ENCODE measurements at regions not wholly inside any gene's neighbourhood (a gene's known extent, or its start where the extent isn't known, plus 50 kb on each side); places are given as distances from the start of the nearest gene placed in this dataset.

GRCh38 chr2:31736695-31737454, 156.1 kb upstream of the SRD5A2 start:
- DNase-seq (ENCODE audit: insufficient read length, low spot score) (no peak), FAIRE-seq (no peak)
- TF ChIP-seq POU2F2 (IDR thresholded peaks at IDR 0.05; ENCODE audit: low read depth, low read length) (no peak), PAX5 (IDR thresholded peaks at IDR 0.05; ENCODE audit: insufficient read depth, low read length, severe bottlenecking) (no peak), SPI1 (IDR thresholded peaks at IDR 0.05; ENCODE audit: low read depth, low read length) (no peak), POLR2AphosphoS5 (IDR thresholded peaks at IDR 0.05; ENCODE audit: low read depth, low read length) (no peak), TAF1 (IDR thresholded peaks at IDR 0.05; ENCODE audit: low read depth, low read length) (no peak), POLR2A (IDR thresholded peaks at IDR 0.05; ENCODE audit: low read depth, low read length) (no peak)

DNA sequence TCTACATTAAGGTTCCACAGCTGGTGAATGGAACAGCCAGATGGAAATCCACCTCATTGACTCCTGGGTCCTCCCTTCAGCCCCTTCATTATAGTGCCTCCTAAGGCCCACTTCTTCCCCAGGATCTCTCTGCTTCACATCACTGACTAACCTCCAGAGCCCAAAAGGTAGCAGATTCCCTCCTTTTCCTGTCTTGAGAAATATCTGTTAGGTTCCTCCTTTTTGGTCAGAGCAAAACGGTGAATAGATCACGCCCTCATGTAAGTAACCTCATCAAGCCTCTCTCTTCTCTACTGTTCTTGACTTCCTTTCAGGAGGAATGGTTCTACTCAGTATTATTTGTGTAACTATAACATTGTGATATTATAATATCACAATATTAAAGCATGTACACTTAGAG, 155.0 kb upstream of the SRD5A2 start:
- no peak for FAIRE-seq

DNA sequence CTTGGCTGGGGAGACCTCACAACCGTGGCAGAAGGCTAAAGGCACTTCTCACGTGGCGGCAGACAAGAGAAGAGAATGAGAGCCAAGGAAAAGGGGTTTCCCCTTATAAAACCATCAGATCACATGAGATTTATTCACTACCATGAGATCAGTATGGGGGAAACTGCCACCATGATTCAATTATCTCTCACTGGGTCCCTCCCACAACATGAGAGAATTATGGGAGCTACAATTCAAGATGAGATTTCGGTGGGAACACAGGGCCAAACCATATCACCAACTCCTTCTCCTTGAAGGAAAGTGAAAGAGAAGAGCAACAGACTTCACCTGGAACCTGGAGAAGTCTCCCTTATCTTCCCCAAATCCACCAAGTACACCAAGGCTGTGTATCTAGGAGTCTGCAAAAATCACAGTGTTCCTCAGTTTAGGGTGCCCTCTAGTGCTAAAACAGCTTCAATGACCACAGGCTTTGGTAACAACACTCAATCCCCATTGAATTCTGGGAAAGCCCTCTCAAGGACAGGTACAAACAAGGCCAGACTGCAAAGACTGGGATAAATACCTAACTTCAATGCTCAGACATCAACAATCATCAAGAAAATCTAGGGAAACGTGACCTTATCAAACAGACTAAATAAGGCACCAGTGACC, 148.8 kb upstream of the SRD5A2 start:
- FAIRE-seq (peak; percentile 52), DNase-seq (ENCODE audit: insufficient read length, low spot score) (peak; percentile 3)
- no peak for TF ChIP-seq POLR2AphosphoS5 (IDR thresholded peaks at IDR 0.05; ENCODE audit: low read depth, low read length)
- no peak for TF ChIP-seq TAF1 (IDR thresholded peaks at IDR 0.05; ENCODE audit: low read depth, low read length)
- no peak for TF ChIP-seq PAX5 (IDR thresholded peaks at IDR 0.05; ENCODE audit: insufficient read depth, low read length, severe bottlenecking)
- no peak for TF ChIP-seq POU2F2 (IDR thresholded peaks at IDR 0.05; ENCODE audit: low read depth, low read length)
- TF ChIP-seq POLR2A (IDR thresholded peaks at IDR 0.05; ENCODE audit: low read depth, low read length) = no peak
- no peak for TF ChIP-seq SPI1 (IDR thresholded peaks at IDR 0.05; ENCODE audit: low read depth, low read length)

More for the DNA sequence above, 155.0 kb upstream of the SRD5A2 start:
- no peak for TF ChIP-seq POLR2A (IDR thresholded peaks at IDR 0.05; ENCODE audit: low read depth, low read length)
- no peak for TF ChIP-seq TAF1 (IDR thresholded peaks at IDR 0.05; ENCODE audit: low read depth, low read length)
- no peak for TF ChIP-seq PAX5 (IDR thresholded peaks at IDR 0.05; ENCODE audit: insufficient read depth, low read length, severe bottlenecking)
- TF ChIP-seq POU2F2 (IDR thresholded peaks at IDR 0.05; ENCODE audit: low read depth, low read length) = no peak
- TF ChIP-seq POLR2AphosphoS5 (IDR thresholded peaks at IDR 0.05; ENCODE audit: low read depth, low read length) = no peak
- no peak for TF ChIP-seq SPI1 (IDR thresholded peaks at IDR 0.05; ENCODE audit: low read depth, low read length)
- DNase-seq (ENCODE audit: insufficient read length, low spot score) = no peak

DNA sequence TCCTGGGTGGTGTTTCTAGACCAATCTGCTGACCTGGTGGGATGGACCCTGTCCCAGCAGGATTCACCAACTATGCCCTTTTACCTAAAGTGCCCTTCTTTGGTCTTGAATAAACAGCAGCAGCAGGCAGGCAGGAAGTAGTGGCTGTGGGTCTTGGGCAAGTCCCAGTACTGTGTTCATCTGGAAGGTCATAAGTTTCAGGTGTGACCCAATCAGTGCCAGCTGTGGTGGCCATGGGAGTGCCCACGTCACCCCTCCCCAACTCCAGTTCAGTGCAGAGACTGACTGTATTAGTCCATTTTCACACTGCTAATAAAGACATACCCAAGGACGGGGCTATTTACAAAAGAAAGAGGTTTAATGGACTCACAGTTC, 148.3 kb upstream of the SRD5A2 start:
- FAIRE-seq = no peak
- DNase-seq (ENCODE audit: insufficient read length, low spot score) = no peak
- TF ChIP-seq PAX5 (IDR thresholded peaks at IDR 0.05; ENCODE audit: insufficient read depth, low read length, severe bottlenecking) = no peak
- TF ChIP-seq SPI1 (IDR thresholded peaks at IDR 0.05; ENCODE audit: low read depth, low read length) = no peak
- no peak for TF ChIP-seq POLR2AphosphoS5 (IDR thresholded peaks at IDR 0.05; ENCODE audit: low read depth, low read length)
- TF ChIP-seq TAF1 (IDR thresholded peaks at IDR 0.05; ENCODE audit: low read depth, low read length) = no peak
- no peak for TF ChIP-seq POLR2A (IDR thresholded peaks at IDR 0.05; ENCODE audit: low read depth, low read length)
- no peak for TF ChIP-seq POU2F2 (IDR thresholded peaks at IDR 0.05; ENCODE audit: low read depth, low read length)

DNA sequence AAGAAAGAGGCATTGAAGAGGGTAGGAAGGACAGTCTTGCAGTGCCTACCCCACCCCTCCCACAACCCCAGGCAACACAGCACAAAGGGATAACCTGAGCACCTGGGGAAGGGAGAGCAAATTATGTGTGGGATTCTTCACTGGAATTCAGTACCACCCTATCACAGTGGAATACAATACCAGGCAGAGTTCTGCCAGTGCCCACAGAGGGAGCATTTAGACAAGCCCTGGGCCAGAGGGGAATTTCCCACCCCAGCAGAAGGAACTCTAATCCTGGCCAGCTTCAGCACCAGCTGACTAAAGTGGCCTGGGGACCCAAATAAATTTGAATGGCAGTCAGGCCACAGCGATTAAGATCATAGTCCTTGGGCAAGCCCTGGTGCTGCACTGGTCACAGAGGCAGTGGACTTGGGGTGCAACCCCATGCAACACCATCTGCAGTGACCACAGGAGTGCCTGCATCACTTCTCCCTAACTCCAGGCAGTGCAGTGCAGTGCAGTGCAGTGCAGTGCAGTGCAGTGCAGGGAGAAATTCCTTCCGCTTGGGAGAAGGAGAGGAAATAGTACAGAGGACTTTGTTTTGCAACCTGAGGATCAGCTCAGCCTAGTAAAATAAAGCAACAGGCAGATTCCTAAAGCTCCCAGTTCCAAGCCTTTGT, 147.8 kb upstream of the SRD5A2 start:
- DNase-seq (ENCODE audit: insufficient read length, low spot score) (no peak), FAIRE-seq (no peak)
- no peak for TF ChIP-seq TAF1 (IDR thresholded peaks at IDR 0.05; ENCODE audit: low read depth, low read length)
- no peak for TF ChIP-seq POLR2AphosphoS5 (IDR thresholded peaks at IDR 0.05; ENCODE audit: low read depth, low read length)
- no peak for TF ChIP-seq POU2F2 (IDR thresholded peaks at IDR 0.05; ENCODE audit: low read depth, low read length)
- no peak for TF ChIP-seq SPI1 (IDR thresholded peaks at IDR 0.05; ENCODE audit: low read depth, low read length)

DNA sequence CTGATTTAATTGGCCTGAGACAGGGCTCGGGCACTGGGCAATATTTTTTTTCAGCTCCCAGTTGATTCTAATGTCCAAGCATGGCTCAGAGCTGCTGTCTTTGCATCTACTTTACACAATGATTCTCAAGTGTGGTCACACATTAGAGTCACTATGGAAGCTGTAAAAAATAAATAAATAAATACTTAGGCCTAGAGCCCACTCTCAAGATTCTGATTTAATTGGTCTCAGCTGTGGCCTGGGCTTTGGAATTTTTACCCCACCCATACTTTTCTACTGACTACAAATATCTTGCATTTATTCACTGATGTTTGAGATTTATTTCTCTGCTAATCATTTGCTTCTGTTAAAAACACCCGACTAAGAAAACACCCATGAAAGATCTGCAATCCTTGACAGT, 145.7 kb upstream of the SRD5A2 start:
- TF ChIP-seq POLR2A (IDR thresholded peaks at IDR 0.05; ENCODE audit: low read depth, low read length) = no peak

DNA sequence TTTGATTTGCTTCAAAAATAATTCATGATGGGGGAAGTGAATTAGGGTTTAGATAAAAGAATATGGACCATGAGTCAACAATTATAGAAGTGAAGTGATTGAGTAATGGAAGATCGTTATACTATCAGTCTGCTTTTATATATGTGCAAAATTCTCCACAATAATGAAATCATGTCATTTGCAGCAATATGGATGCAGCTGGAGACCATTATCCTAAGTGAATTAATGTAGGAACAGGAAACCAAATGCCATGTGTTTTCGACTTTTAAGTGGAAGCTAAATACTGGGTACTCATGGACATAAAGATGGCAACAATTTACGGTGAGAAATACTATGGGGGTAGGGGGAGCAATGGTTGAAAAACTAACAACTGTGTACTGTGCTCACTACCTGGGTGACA, 144.7 kb upstream of the SRD5A2 start:
- FAIRE-seq (no peak), DNase-seq (ENCODE audit: insufficient read length, low spot score) (no peak)

More for the DNA sequence above, 145.7 kb upstream of the SRD5A2 start:
- FAIRE-seq (no peak), DNase-seq (ENCODE audit: insufficient read length, low spot score) (no peak)

GRCh38 chr2:31711737-31712136, 131.0 kb upstream of the SRD5A2 start:
- TF ChIP-seq POLR2A (IDR thresholded peaks at IDR 0.05; ENCODE audit: low read depth, low read length) = no peak
- TF ChIP-seq TAF1 (IDR thresholded peaks at IDR 0.05; ENCODE audit: low read depth, low read length) = no peak
- no peak for TF ChIP-seq POU2F2 (IDR thresholded peaks at IDR 0.05; ENCODE audit: low read depth, low read length)
- TF ChIP-seq POLR2AphosphoS5 (IDR thresholded peaks at IDR 0.05; ENCODE audit: low read depth, low read length) = no peak
- TF ChIP-seq PAX5 (IDR thresholded peaks at IDR 0.05; ENCODE audit: insufficient read depth, low read length, severe bottlenecking) = no peak
- TF ChIP-seq SPI1 (IDR thresholded peaks at IDR 0.05; ENCODE audit: low read depth, low read length) = no peak
- DNase-seq (ENCODE audit: insufficient read length, low spot score) (no peak), FAIRE-seq (no peak)

More for the DNA sequence above, 144.7 kb upstream of the SRD5A2 start:
- TF ChIP-seq POLR2AphosphoS5 (IDR thresholded peaks at IDR 0.05; ENCODE audit: low read depth, low read length) = no peak
- no peak for TF ChIP-seq TAF1 (IDR thresholded peaks at IDR 0.05; ENCODE audit: low read depth, low read length)
- TF ChIP-seq POU2F2 (IDR thresholded peaks at IDR 0.05; ENCODE audit: low read depth, low read length) = no peak
- no peak for TF ChIP-seq SPI1 (IDR thresholded peaks at IDR 0.05; ENCODE audit: low read depth, low read length)
- no peak for TF ChIP-seq PAX5 (IDR thresholded peaks at IDR 0.05; ENCODE audit: insufficient read depth, low read length, severe bottlenecking)
- TF ChIP-seq POLR2A (IDR thresholded peaks at IDR 0.05; ENCODE audit: low read depth, low read length) = no peak

DNA sequence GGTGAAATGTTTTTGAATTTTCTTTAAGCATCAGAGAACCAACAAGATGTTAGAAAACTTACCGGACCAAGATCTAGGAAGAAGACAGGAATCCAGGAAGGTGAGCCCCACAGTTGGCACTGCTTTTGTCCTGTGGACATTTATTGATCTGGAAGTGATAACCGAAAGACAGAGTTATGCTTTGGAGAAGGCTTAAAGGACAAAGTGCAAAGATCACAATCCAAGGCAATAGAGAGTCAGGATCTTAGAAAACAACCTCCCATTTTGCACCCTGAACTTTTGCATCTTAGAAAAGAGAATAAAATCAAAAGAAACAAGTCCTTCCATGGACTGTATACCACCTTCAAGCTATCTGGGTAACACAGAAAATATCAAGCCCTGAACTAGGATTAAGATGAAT, 129.4 kb upstream of the SRD5A2 start:
- DNase-seq (ENCODE audit: insufficient read length, low spot score) = no peak
- TF ChIP-seq PAX5 (IDR thresholded peaks at IDR 0.05; ENCODE audit: insufficient read depth, low read length, severe bottlenecking) = no peak
- TF ChIP-seq POLR2A (IDR thresholded peaks at IDR 0.05; ENCODE audit: low read depth, low read length) = no peak
- no peak for TF ChIP-seq TAF1 (IDR thresholded peaks at IDR 0.05; ENCODE audit: low read depth, low read length)
- no peak for TF ChIP-seq POLR2AphosphoS5 (IDR thresholded peaks at IDR 0.05; ENCODE audit: low read depth, low read length)
- no peak for TF ChIP-seq SPI1 (IDR thresholded peaks at IDR 0.05; ENCODE audit: low read depth, low read length)
- FAIRE-seq = no peak

Measured in GM12891 (cell line).